SK-N-SH treated with all-trans-retinoic acid at 6 μM for 48 hours (cell line): ENCODE measurements at regions not wholly inside any gene's neighbourhood (a gene's known extent, or its start where the extent isn't known, plus 50 kb on each side); places are given as distances from the start of the nearest gene placed in this dataset.

Source experiments
- ATAC-seq: fragments of 200-7000 bp; cut with Tn5 transposase; 3 replicates; pipeline ENCODE4 v1.9.1; 2020; ENCODE audit warnings: mild to moderate bottlenecking, moderate library complexity
- ARNTL ChIP-seq: fragments of 450-650 bp; formaldehyde crosslinking; IDR thresholded peaks from 2 replicates; pipeline ENCODE4 v1.5.0; 2020; ENCODE audit warnings: low read depth, mild to moderate bottlenecking, moderate library complexity, borderline replicate concordance
- BACH2 ChIP-seq: fragments of 250-450 bp; sonication (Bioruptor Pico); IDR thresholded peaks from 2 replicates; pipeline ENCODE4 v1.9.0; 2021; ENCODE audit warnings: mild to moderate bottlenecking, borderline replicate concordance
- CSDC2 ChIP-seq: fragments of 250-450 bp; sonication (Bioruptor Pico); IDR thresholded peaks from 2 replicates; pipeline ENCODE4 v1.5.0; 2020; ENCODE audit warnings: mild to moderate bottlenecking, moderate library complexity
- ESRRG ChIP-seq: fragments of 250-450 bp; sonication (Bioruptor Pico); IDR thresholded peaks from 2 replicates; pipeline ENCODE4 v1.6.1; 2021; ENCODE audit warnings: mild to moderate bottlenecking
- GLIS3 ChIP-seq: fragments of 250-450 bp; sonication (Bioruptor Pico); IDR thresholded peaks from 2 replicates; pipeline ENCODE4 v1.5.0; 2020; ENCODE audit warnings: mild to moderate bottlenecking, moderate library complexity
- ISL1 ChIP-seq: fragments of 250-450 bp; sonication (Bioruptor Pico); IDR thresholded peaks from 2 replicates; pipeline ENCODE4 v2.1.2; 2022; ENCODE audit warnings: mild to moderate bottlenecking, moderate library complexity
- OSR1 ChIP-seq: fragments of 250-450 bp; sonication (Bioruptor Pico); IDR thresholded peaks from 2 replicates; pipeline ENCODE4 v1.8.0; 2022; ENCODE audit warnings: moderate library complexity, mild to moderate bottlenecking, inconsistent platforms
- PPARA ChIP-seq: fragments of 250-450 bp; sonication (Bioruptor Pico); IDR thresholded peaks from 2 replicates; pipeline ENCODE4 v1.5.0; 2020; ENCODE audit warnings: mild to moderate bottlenecking, borderline replicate concordance
- RARB ChIP-seq: fragments of 250-450 bp; sonication (Bioruptor Pico); IDR thresholded peaks from 2 replicates; pipeline ENCODE4 v1.8.0; 2021; ENCODE audit warnings: mild to moderate bottlenecking, moderate library complexity
- SNAI2 ChIP-seq: fragments of 250-450 bp; sonication (Bioruptor Pico); IDR thresholded peaks from 2 replicates; pipeline ENCODE4 v1.5.0; 2020; ENCODE audit warnings: mild to moderate bottlenecking, moderate library complexity
- TCF4 ChIP-seq: fragments of 250-450 bp; sonication (Bioruptor Pico); IDR thresholded peaks from 2 replicates; pipeline ENCODE4 v1.8.0; 2021; ENCODE audit warnings: mild to moderate bottlenecking, moderate library complexity, borderline replicate concordance
- TOX ChIP-seq: fragments of 250-450 bp; sonication (Bioruptor Pico); IDR thresholded peaks from 2 replicates; pipeline ENCODE4 v1.8.0; 2021; ENCODE audit warnings: mild to moderate bottlenecking, moderate library complexity, borderline replicate concordance
- ZC3H10 ChIP-seq: fragments of 250-450 bp; sonication (Bioruptor Pico); IDR thresholded peaks from 2 replicates; pipeline ENCODE4 v1.5.1; 2021; ENCODE audit warnings: mild to moderate bottlenecking, moderate library complexity
- ZFP3 ChIP-seq: fragments of 250-450 bp; sonication (Bioruptor Pico); IDR thresholded peaks from 2 replicates; pipeline ENCODE4 v1.5.0; 2020; ENCODE audit warnings: mild to moderate bottlenecking, moderate library complexity
- ZFP30 ChIP-seq: fragments of 450-650 bp; formaldehyde crosslinking; IDR thresholded peaks from 2 replicates; pipeline ENCODE4 v1.5.0; 2022; ENCODE audit warnings: mild to moderate bottlenecking, moderate library complexity
- ZNF565 ChIP-seq: fragments of 450-650 bp; formaldehyde crosslinking; conservative IDR thresholded peaks from 2 replicates; pipeline ENCODE4 v1.5.0; 2020; ENCODE audit warnings: low read depth, mild to moderate bottlenecking, moderate library complexity
- ZNF70 ChIP-seq: fragments of 450-650 bp; formaldehyde crosslinking; IDR thresholded peaks from 2 replicates; pipeline ENCODE4 v1.5.0; 2020; ENCODE audit warnings: mild to moderate bottlenecking, moderate library complexity
- ZNF8 ChIP-seq: fragments of 450-650 bp; formaldehyde crosslinking; IDR thresholded peaks from 2 replicates; pipeline ENCODE4 v1.5.0; 2020; ENCODE audit warnings: mild to moderate bottlenecking, moderate library complexity
- TF ChIP-seq, protein P1 (sequence below): fragments of 250-450 bp; sonication (Bioruptor Pico); IDR thresholded peaks from 2 replicates; pipeline ENCODE4 v1.5.1; 2021; ENCODE audit warnings: mild to moderate bottlenecking, moderate library complexity
- TF ChIP-seq, protein P2 (sequence below): fragments of 250-450 bp; sonication (Bioruptor Pico); IDR thresholded peaks from 2 replicates; pipeline ENCODE4 v1.8.0; 2020; ENCODE audit warnings: mild to moderate bottlenecking, moderate library complexity, borderline replicate concordance
- TF ChIP-seq, protein P3 (sequence below): fragments of 250-450 bp; sonication (Bioruptor Pico); IDR thresholded peaks from 2 replicates; pipeline ENCODE4 v1.5.1; 2020; ENCODE audit warnings: low read depth, mild to moderate bottlenecking, moderate library complexity
- TF ChIP-seq, protein P4 (sequence below): fragments of 250-450 bp; sonication (Bioruptor Pico); IDR thresholded peaks from 2 replicates; pipeline ENCODE4 v1.5.0; 2020; ENCODE audit warnings: mild to moderate bottlenecking, moderate library complexity

DNA sequence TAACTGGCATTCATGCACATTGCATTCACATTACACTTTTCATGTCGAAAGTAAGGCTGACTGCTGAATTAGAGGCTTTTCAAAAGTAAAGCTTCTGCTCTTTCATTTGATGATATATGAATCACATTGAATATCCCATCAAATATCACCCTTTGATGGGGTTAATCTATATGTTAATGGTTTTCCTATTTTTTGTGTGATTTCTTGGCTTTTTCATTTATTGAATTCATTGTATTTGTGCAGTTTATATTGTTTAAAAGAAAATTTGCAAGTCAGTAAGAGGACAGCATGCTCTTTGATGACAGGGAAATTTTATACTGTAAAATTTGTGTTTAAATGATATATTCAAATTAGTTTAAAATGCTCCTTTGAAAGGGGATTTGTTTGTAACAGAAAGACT lies 344.1 kb downstream of the PCDH10 start:
- no peak for ATAC-seq

DNA sequence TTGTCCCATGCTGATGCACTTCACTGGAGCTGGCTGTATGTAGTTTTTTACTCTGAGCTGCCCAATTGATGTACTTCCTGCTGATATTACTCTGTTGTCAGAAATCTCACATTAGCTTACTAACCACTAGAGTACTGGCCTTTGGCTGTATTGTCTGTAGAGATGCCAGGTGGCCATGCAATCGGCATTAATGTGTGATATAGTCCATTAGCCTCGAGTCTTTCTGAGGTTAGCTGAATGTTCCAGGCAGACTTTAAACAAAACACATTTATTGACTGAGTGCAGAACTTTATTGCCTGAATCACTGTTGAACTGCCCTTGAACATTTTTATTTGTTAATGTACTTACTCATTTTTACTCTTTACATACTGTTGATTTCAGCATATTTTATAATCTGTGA lies 335.2 kb downstream of the PCDH10 start:
- TF ChIP-seq CSDC2 (CRISPR knock-in tag) (no peak), ESRRG (CRISPR knock-in tag) (no peak), BACH2 (CRISPR knock-in tag) (no peak), GLIS3 (no peak), TOX (CRISPR knock-in tag) (no peak), ARNTL (no peak), TCF4 (CRISPR knock-in tag) (no peak), OSR1 (CRISPR knock-in tag) (no peak), ZC3H10 (CRISPR knock-in tag) (no peak), ZNF8 (CRISPR knock-in tag) (no peak), ZNF70 (CRISPR knock-in tag) (no peak), RARB (no peak), ZNF565 (CRISPR knock-in tag) (no peak), SNAI2 (CRISPR knock-in tag) (no peak), ZFP3 (CRISPR knock-in tag) (no peak), ZFP30 (CRISPR knock-in tag) (no peak), ISL1 (CRISPR knock-in tag) (no peak)
- TF ChIP-seq, protein P1, sequence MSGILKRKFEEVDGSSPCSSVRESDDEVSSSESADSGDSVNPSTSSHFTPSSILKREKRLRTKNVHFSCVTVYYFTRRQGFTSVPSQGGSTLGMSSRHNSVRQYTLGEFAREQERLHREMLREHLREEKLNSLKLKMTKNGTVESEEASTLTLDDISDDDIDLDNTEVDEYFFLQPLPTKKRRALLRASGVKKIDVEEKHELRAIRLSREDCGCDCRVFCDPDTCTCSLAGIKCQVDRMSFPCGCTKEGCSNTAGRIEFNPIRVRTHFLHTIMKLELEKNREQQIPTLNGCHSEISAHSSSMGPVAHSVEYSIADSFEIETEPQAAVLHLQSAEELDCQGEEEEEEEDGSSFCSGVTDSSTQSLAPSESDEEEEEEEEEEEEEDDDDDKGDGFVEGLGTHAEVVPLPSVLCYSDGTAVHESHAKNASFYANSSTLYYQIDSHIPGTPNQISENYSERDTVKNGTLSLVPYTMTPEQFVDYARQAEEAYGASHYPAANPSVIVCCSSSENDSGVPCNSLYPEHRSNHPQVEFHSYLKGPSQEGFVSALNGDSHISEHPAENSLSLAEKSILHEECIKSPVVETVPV, result no peak
- TF ChIP-seq, protein P2, sequence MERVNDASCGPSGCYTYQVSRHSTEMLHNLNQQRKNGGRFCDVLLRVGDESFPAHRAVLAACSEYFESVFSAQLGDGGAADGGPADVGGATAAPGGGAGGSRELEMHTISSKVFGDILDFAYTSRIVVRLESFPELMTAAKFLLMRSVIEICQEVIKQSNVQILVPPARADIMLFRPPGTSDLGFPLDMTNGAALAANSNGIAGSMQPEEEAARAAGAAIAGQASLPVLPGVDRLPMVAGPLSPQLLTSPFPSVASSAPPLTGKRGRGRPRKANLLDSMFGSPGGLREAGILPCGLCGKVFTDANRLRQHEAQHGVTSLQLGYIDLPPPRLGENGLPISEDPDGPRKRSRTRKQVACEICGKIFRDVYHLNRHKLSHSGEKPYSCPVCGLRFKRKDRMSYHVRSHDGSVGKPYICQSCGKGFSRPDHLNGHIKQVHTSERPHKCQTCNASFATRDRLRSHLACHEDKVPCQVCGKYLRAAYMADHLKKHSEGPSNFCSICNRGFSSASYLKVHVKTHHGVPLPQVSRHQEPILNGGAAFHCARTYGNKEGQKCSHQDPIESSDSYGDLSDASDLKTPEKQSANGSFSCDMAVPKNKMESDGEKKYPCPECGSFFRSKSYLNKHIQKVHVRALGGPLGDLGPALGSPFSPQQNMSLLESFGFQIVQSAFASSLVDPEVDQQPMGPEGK (CRISPR knock-in tag), result no peak
- TF ChIP-seq, protein P3, sequence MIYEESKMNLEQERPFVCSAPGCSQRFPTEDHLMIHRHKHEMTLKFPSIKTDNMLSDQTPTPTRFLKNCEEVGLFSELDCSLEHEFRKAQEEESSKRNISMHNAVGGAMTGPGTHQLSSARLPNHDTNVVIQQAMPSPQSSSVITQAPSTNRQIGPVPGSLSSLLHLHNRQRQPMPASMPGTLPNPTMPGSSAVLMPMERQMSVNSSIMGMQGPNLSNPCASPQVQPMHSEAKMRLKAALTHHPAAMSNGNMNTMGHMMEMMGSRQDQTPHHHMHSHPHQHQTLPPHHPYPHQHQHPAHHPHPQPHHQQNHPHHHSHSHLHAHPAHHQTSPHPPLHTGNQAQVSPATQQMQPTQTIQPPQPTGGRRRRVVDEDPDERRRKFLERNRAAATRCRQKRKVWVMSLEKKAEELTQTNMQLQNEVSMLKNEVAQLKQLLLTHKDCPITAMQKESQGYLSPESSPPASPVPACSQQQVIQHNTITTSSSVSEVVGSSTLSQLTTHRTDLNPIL (CRISPR knock-in tag), result no peak
- TF ChIP-seq, all 23 proteins: peak for 0
- ATAC-seq, result no peak

More for the DNA sequence above, 344.1 kb downstream of the PCDH10 start:
- TF ChIP-seq, protein P3 (CRISPR knock-in tag), result no peak
- no peak for TF ChIP-seq ISL1 (CRISPR knock-in tag)

DNA sequence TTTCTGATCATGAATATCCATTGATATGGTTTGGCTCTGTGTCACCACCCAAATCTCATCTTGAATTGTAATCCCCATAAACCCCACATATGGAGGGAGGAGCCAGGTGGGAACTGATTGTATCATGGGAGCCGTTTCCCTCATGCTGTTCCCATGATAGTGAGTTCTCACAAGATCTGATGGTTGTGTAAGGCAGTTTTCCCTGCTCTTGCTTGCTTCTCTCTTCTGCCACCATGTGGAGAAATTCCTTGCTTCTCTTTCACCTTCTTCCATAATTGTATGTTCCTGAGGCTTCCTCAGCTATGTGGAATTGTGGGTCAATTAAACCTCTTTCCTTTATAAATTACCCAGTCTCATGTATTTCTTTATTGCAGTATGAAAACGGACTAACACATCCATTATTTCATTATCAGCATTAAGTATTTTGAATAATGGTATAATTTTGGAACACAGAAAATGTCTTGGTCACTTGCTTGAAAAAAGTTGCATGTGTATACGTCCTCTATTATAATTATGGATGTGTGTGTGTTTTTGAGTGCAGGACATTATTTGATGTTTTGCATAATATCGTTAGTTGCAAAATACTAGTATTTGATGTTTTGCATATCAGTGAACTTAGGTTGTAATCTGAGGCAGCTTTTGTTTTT lies 334.6 kb downstream of the PCDH10 start:
- peak; percentile 52 for ATAC-seq
- TF ChIP-seq PPARA (CRISPR knock-in tag) (no peak), TCF4 (CRISPR knock-in tag) (no peak), RARB (no peak), ZC3H10 (CRISPR knock-in tag) (no peak), ZNF8 (CRISPR knock-in tag) (no peak)
- TF ChIP-seq, protein P1, result no peak
- TF ChIP-seq, protein P4, sequence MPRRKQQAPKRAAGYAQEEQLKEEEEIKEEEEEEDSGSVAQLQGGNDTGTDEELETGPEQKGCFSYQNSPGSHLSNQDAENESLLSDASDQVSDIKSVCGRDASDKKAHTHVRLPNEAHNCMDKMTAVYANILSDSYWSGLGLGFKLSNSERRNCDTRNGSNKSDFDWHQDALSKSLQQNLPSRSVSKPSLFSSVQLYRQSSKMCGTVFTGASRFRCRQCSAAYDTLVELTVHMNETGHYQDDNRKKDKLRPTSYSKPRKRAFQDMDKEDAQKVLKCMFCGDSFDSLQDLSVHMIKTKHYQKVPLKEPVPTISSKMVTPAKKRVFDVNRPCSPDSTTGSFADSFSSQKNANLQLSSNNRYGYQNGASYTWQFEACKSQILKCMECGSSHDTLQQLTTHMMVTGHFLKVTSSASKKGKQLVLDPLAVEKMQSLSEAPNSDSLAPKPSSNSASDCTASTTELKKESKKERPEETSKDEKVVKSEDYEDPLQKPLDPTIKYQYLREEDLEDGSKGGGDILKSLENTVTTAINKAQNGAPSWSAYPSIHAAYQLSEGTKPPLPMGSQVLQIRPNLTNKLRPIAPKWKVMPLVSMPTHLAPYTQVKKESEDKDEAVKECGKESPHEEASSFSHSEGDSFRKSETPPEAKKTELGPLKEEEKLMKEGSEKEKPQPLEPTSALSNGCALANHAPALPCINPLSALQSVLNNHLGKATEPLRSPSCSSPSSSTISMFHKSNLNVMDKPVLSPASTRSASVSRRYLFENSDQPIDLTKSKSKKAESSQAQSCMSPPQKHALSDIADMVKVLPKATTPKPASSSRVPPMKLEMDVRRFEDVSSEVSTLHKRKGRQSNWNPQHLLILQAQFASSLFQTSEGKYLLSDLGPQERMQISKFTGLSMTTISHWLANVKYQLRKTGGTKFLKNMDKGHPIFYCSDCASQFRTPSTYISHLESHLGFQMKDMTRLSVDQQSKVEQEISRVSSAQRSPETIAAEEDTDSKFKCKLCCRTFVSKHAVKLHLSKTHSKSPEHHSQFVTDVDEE (CRISPR knock-in tag), result no peak
- TF ChIP-seq, protein P3 (CRISPR knock-in tag), result no peak
